AG09319 (cell line): ENCODE measurements at regions not wholly inside any gene's neighbourhood (a gene's known extent, or its start where the extent isn't known, plus 50 kb on each side); places are given as distances from the start of the nearest gene placed in this dataset.

Source experiments
- DNase-seq: peaks from one replicate; pipeline ENCODE4 v3.0.0-alpha.2; 2010; ENCODE audit warnings: low read depth; ENCODE audit errors: extremely low read depth
- CTCF ChIP-seq: IDR thresholded peaks from 2 replicates; pipeline ENCODE4 v1.5.1; 2011; ENCODE audit warnings: low read depth, mild to moderate bottlenecking, inconsistent platforms, low read length, moderate library complexity

- no peak for DNase-seq
These were observed 1725.3 kb downstream of the EFNA5 start for GRCh38 chr5:105945203-105945972.

GRCh38 chr5:105940181-105940580 is 1730.6 kb downstream of the EFNA5 start:
- DNase-seq, result no peak
- no peak for TF ChIP-seq CTCF

More at GRCh38 chr5:105945203-105945972, 1725.3 kb downstream of the EFNA5 start:
- TF ChIP-seq CTCF, result no peak

- TF ChIP-seq CTCF, result no peak
- no peak for DNase-seq
These were observed 1736.6 kb downstream of the EFNA5 start for GRCh38 chr5:105934171-105934570.

- no peak for DNase-seq
- no peak for TF ChIP-seq CTCF
These were observed 1738.8 kb downstream of the EFNA5 start for GRCh38 chr5:105931881-105932421.

- TF ChIP-seq CTCF, result no peak
- DNase-seq, result no peak
These were observed 1740.9 kb downstream of the EFNA5 start for GRCh38 chr5:105929858-105930257.

- no peak for DNase-seq
- no peak for TF ChIP-seq CTCF
These were observed 1746.4 kb downstream of the EFNA5 start for GRCh38 chr5:105924366-105924765.

- TF ChIP-seq CTCF, result no peak
- no peak for DNase-seq
These were observed 1748.2 kb downstream of the EFNA5 start for GRCh38 chr5:105922574-105922973.
